Motor neuron (in vitro differentiated cells): ENCODE measurements at regions not wholly inside any gene's neighbourhood (a gene's known extent, or its start where the extent isn't known, plus 50 kb on each side); places are given as distances from the start of the nearest gene placed in this dataset.
"Not testable (repeated sequence)": the region's sequence is repeated elsewhere in the genome, so short reads cannot be mapped to it uniquely, and the experiment has no call there.

Experiments used
- ATAC-seq, 8 experiments: fragments of 200-7000 bp; cut with Tn5 transposase; replicated peaks in 6 of 8; 2 replicates each; pipeline ENCODE4 v1.8.0; 2021; ENCODE audit warnings: mild to moderate bottlenecking in 8 of 8, moderate library complexity in 8 of 8
- H3K27ac ChIP-seq, 2 donors: fragments of 250-450 bp; sonication (Bioruptor Pico); 2 replicates each; pipeline ENCODE4 v1.9.0; 2021; ENCODE audit warnings: antibody characterized with exemption in 2 of 2, mild to moderate bottlenecking in 2 of 2, moderate library complexity in 1 of 2
- H3K4me1 ChIP-seq, 2 donors: fragments of 250-450 bp; sonication (Bioruptor Pico); replicated peaks in 1 of 2; 2 replicates each; pipeline ENCODE4 v1.6.1; 2021; ENCODE audit warnings: antibody characterized with exemption in 2 of 2, mild to moderate bottlenecking in 2 of 2, moderate library complexity in 1 of 2
- H3K4me3 ChIP-seq, 5 donors: fragments of 250-450 bp; sonication (Bioruptor Pico); 2 replicates each; pipeline ENCODE4 v1.9.0; 2021; ENCODE audit warnings: antibody characterized with exemption in 5 of 5, mild to moderate bottlenecking in 5 of 5, moderate library complexity in 4 of 5
- WGBS, 10 experiments: fragments of 450-650 bp; shearing (Covaris generic); methylation state at CpG; one replicate each; pipeline ENCODE4 v1.0.0; 2022; 5-methylcytosine and 5-hydroxymethylcytosine counted together
- in situ Hi-C, 9 experiments: fragments of 400-800 bp; cut with MboI; loops; one replicate each; pipeline ENCODE4 v1.15.0; 2021; ENCODE audit warnings: low sequenced_read_pairs in 9 of 9, low pct_unique_long_range_greater_than_20kb in 2 of 9; ENCODE audit not compliant: unreplicated experiment in 9 of 9

DNA sequence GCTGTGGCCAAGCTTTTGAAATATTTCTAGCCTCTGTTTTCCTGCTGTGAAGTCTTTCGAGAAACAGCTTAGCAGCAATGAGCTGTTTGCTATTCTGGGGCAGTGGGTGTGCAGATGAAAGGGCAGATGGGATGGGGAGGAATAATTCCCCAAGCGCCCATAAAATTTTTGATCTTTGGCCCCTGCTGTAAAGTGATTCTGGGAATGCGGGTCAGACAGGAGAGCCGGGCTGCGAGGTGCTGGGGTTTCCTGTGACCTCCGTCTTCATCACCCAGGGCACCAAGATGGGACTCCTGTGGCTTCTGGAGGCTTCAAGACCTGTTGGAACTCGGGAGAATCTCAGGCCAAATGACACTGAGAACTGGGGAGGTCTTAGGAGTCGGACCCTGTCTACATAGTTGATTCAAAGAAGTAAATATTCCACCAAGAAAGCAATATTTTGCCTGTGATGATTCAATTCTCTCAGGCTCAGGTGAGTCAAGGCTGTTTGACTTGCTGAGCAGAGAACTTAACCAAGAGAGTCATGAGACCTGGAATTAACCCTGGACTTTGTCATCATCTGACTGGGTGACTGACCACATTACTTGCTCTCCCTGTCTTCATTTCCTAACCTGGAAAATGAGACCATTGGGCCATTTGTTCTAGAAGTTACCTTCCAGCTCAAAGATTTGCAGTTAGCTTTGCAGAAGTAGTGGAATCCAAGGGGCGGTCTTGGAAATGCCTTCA, 86.4 kb downstream of the POLR2M start:
- ATAC-seq = peak in 1 of 8 experiments; percentile 19
- in situ Hi-C loops = no loop called here
- Histone ChIP-seq H3K27ac (no peak overlapping the region), H3K4me1 (peaks cover 0 to 5% of the 10 kb centered on the region in 2 donors), H3K4me3 (no peak overlapping the region)
- 48 to 100% (median 76%) methylated on average over 1 to 8 of the region's 9 CpGs; no CpG with 5 or more reads in 2 of the 10 experiments for WGBS, 10 experiments

DNA sequence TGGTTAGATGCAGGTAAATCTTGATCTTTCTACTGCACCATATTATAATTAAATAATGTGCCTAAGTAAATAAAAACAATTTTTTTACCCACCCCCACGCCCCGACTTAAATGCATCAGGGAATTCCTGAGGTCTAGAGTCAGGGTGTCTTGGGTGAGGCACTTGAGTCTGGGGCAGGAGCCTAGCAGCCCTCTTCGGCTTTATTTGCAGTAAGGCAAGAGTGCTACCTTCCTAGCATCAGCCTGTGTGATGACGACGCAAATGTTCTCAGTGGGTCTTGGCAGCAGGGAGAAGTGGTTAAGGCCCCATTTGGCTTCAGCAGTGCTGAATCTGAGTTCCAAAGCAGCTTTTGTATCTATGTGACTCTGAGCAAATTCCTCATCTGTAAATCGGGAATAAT, 88.7 kb downstream of the POLR2M start:
- WGBS, 10 experiments = 62 to 100% (median 89%) methylated on average over 1 to 6 of the region's 6 CpGs; no CpG with 5 or more reads in 3 of the 10 experiments
- no peak for ATAC-seq
- Histone ChIP-seq H3K4me3 (no peak overlapping the region), H3K4me1 (peaks cover 0 to 5% of the 10 kb centered on the region in 2 donors), H3K27ac (no peak overlapping the region)
- in situ Hi-C loops = no loop called here

DNA sequence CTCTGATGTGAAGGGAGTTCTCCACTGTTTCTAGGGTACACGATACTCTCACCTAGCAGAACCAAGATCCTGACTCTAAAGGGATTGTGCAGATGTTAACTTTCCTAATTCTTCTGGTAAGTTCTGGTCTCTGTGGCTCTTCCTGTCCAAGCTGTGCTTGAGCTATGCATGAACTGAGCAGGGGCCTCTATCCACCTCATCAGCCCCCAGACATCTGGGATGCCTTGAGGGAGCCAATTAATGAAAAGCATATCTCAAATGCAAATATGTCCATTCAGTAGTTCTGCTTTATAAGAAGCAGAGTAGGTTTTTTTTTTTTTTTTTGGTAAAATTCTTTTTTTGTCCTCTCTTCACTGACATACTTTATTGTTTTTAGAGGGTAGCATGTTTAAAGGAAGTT, 89.6 kb downstream of the POLR2M start:
- Histone ChIP-seq H3K4me3 (no peak overlapping the region), H3K27ac (no peak overlapping the region), H3K4me1 (peaks cover 0 to 5% of the 10 kb centered on the region in 2 donors)
- in situ Hi-C loops = no loop called here
- peak in 1 of 8 experiments; percentile 20 for ATAC-seq
- 17 to 89% (median 73%) methylated on average over 1 of the region's 1 CpG; no CpG with 5 or more reads in 6 of the 10 experiments for WGBS, 10 experiments

DNA sequence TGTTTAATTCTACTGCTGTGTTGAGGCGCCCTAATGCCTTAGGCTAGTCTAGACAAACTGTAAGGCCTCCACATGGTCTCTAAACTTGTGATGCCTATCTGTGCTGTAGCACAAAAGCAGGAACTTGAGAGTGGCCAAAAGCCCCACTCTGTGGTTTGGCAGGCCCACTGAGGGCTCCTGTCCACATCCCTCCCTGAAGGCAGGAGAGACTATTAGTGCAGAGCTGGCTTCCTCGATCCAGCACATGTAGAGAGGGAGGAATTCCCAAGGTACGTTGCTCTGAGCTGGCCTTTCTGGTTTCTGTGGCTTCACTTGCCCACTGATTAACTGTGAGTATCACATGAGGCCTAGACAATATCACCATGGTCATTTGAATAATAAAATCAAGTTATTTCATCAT, 90.6 kb downstream of the POLR2M start:
- 37 to 100% (median 75%) methylated on average over 1 to 2 of the region's 3 CpGs; no CpG with 5 or more reads in 4 of the 10 experiments for WGBS, 10 experiments
- no peak for ATAC-seq
- in situ Hi-C loops = no loop called here
- Histone ChIP-seq H3K4me3 (no peak overlapping the region), H3K4me1 (peaks cover 0 to 5% of the 10 kb centered on the region in 2 donors), H3K27ac (no peak overlapping the region)

DNA sequence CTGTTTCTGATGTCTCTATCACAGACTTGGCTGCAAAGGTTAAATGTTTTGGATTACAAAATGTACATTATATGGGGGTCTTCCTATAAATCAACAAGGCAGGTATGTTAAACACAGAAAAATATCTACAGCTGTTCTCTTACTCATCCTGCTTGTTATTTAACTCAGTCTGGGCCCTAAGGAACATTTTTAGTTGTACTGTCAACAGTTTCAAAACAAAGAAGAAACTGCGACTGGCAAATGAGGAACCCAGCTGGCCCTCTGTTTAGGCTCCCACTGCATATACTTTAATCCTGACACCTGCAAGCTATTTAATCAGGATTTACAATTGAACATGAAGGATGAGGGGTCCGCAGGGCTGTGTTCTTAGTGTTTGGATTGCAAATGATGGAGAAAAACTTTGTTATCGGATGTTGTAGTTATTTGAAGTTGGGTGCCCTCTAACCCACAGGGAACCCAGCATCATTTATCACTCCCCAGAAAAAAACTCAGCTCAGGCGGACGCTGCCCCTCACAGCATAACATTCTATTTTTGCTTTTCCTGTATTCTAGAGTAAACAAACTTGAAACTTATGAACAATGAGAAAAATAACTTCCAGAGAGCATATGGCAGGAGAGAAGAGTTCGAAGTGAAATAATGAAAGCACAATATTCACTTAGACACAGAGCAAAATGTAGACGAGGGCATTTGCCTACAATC, 91.2 kb downstream of the POLR2M start:
- no peak overlapping the region for H3K4me3 ChIP-seq
- 27 to 82% (median 54%) methylated on average over 2 to 7 of the region's 7 CpGs for WGBS, 10 experiments
- H3K27ac ChIP-seq = no peak overlapping the region
- no peak for ATAC-seq
- in situ Hi-C loops = no loop called here
- H3K4me1 ChIP-seq = no peaks in the 10 kb centered on the region

DNA sequence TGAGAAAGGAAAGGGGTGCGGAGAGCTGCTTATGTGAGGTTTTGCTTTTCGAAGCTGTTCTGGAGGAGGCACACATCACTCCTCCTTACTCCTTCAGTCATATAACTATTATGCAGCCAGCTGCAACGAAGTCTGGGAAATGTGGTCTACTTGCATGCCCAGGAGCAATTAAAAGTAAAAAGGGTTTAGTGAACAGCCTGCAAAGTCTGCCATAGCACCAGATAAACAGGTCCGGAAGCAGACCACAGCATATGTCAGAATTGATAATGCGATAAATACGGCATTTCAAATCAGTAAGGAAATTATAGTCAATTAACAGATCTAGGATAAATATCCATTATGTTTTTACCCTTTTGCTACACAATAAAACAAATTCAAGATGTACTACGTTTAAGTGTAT, 99.5 kb downstream of the POLR2M start:
- in situ Hi-C loops = no loop called here
- Histone ChIP-seq H3K27ac (no peak overlapping the region), H3K4me1 (no peaks in the 10 kb centered on the region), H3K4me3 (no peak overlapping the region)
- ATAC-seq = no peak
- 36 to 88% (median 71%) methylated on average over 1 to 7 of the region's 7 CpGs for WGBS, 10 experiments

DNA sequence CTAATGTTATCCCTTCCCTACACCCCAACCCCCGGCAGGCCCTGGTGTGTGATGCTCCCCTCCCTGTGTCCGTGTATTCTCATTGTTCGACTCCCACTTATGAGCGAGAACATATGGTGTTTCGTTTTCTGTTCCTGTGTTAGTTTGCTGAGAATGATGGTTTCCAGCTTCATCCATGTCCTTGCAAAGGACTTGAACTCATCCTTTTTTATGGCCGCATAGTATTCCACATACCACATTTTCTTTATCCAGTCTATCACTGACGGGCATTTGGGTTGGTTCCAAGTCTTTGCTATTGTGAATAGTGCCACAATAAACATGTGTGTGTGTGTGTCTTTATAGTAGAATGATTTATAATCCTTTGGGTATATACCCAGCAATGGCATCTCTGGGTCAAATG, 102.8 kb downstream of the POLR2M start:
- H3K4me3 ChIP-seq, ATAC-seq, H3K27ac ChIP-seq, H3K4me1 ChIP-seq, in situ Hi-C loops: not testable (repeated sequence)
- WGBS, 10 experiments = 50 to 97% (median 90%) methylated on average over 1 to 7 of the region's 7 CpGs; no CpG with 5 or more reads in 3 of the 10 experiments

DNA sequence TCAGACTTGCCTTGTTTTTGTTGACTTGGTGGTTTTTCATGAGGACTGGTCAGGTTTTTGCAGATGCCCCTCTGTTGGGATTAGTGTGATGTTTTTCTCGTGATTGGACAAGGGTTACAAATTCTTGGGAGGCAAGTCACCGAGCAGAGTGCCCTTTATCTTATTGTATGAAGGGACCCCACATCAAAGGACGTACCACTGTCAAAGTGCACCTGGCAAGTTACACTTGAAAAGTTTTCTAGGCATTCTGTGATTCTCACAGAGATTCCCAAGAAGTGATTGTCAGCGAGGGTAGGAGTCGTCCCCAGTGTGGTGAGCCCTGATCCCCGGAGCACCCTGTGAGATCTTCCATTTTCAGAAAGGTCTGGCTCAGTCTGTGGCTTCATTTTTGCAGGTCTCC, 110.1 kb downstream of the POLR2M start:
- 53 to 78% (median 60%) methylated on average over 1 to 5 of the region's 6 CpGs; no CpG with 5 or more reads in 3 of the 10 experiments for WGBS, 10 experiments
- Histone ChIP-seq H3K4me1 (no peaks in the 10 kb centered on the region), H3K4me3 (no peak overlapping the region), H3K27ac (no peak overlapping the region)
- ATAC-seq = no peak
- in situ Hi-C loops = no loop called here

DNA sequence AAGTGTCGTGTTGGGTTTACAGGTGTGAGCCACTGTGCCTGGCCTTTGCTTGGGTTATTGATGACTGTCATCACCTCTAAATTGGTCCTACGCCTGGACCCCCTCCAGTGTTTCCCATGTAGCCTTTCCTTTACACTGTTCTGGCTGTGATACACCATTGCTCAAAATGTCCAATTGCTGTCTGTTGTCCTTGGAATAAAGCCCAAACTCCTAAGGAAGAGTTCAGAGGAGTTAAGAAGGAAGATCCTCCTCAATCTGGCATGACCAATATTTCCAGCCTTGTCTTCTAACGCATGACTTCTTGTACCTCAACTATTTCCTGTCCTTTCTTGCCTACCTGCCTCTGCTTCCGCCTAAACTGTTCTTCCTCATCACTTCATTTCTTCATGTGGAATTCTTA, 113.1 kb downstream of the POLR2M start:
- WGBS, 10 experiments = 29 to 100% (median 84%) methylated on average over 1 to 4 of the region's 4 CpGs; no CpG with 5 or more reads in 2 of the 10 experiments
- in situ Hi-C loops = no loop called here
- no peak for ATAC-seq
- H3K4me1 ChIP-seq = no peaks in the 10 kb centered on the region
- H3K4me3 ChIP-seq = no peak overlapping the region
- H3K27ac ChIP-seq = no peak overlapping the region

DNA sequence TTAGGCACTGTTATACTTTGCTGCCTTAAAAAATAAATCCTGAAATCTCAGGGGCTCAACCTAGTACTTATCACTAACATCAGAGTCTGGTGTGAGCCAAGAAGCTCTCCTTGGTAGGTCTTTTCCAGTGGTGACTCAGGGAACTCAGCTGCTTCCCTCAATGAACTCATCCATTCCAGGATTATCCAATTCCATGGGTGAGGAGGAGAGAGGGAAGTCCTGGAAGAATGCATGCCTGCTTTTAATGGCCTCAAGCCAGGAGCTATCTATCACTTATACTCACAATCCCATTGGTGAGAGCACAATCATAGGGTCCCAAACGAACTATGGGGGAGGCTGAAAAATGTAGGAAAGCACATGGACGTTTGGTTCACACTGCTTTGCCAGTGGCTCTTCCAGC, 113.6 kb downstream of the POLR2M start:
- in situ Hi-C loops = no loop called here
- 0 to 80% (median 38%) methylated on average over 1 to 2 of the region's 2 CpGs; no CpG with 5 or more reads in 6 of the 10 experiments for WGBS, 10 experiments
- ATAC-seq = no peak

DNA sequence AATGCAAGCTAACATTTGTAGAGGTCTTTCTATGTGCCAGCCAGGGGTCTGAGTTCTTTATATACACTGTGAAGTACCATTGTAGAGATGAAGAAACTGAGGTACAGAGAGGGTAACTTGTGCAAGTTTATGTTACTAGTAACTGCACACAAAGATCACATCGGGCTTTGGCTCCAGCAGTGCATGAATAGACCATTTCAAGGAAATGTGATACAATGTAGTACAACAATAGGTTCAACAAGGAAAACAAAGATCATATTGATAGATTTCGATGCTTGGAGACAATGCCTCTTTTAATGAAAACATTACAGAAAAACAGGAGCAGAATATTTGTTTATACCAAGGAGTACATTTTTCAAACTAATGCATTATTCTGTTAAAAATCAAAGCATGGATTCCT, 115.3 kb downstream of the POLR2M start:
- in situ Hi-C loops = no loop called here
- 14 to 96% (median 73%) methylated on average over 1 to 2 of the region's 2 CpGs; no CpG with 5 or more reads in 1 of the 10 experiments for WGBS, 10 experiments
- Histone ChIP-seq H3K4me1 (no peaks in the 10 kb centered on the region), H3K4me3 (no peak overlapping the region), H3K27ac (no peak overlapping the region)
- ATAC-seq = no peak

More for the DNA sequence above, 113.6 kb downstream of the POLR2M start:
- Histone ChIP-seq H3K27ac (no peak overlapping the region), H3K4me3 (no peak overlapping the region), H3K4me1 (no peaks in the 10 kb centered on the region)

DNA sequence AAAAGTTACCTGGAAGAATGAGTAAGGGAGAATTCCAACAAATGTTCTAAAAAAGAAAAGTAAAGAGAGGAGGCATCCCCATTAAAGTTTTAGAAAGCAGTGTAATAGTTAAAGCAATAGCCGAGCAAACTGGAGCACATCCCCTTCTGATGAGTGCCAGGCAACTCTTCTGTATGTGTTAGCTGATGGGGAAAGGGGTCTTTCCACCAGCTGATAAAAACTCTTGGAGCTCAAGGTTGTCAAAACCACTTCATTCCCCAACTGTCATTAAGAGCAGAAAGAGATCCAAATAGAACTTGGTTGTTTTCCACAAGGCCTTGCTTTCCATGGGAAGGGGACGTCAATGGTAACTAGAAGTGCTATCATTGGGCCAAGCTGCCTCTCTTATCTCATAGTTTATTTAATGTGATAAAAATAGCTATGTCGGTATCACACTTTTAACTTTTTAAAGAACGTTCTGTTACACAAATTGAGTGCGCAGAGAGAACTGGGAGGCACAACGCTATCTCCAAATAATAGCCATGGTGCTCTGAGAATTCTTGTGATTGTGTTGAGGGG, 116.9 kb downstream of the POLR2M start:
- in situ Hi-C loops = no loop called here
- no peak for ATAC-seq
- WGBS, 10 experiments = 33 to 100% (median 76%) methylated on average over 1 to 6 of the region's 6 CpGs; no CpG with 5 or more reads in 3 of the 10 experiments
- Histone ChIP-seq H3K4me3 (no peak overlapping the region), H3K27ac (no peak overlapping the region), H3K4me1 (no peaks in the 10 kb centered on the region)

DNA sequence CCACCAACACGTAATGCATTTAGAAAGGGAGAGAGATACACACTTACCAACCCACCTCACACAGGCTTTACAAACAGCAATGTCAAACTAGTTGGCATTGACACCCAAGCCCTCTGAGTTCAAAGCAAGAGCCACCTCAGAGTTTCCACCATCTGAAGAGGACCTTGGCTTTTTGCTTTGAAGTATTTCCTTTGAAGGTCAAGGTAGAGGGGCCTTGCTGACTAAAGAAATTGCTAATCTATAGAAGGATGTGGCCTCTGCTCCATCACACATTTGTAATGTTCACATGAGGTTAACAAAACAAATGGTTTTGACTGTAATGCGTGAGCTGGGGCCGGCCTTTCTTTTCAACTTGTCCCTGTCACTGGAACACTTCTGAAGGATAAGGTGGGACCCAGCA, 117.7 kb downstream of the POLR2M start:
- H3K27ac ChIP-seq = no peak overlapping the region
- no peak for ATAC-seq
- 45 to 100% (median 65%) methylated on average over 1 to 3 of the region's 3 CpGs; no CpG with 5 or more reads in 2 of the 10 experiments for WGBS, 10 experiments
- in situ Hi-C loops = no loop called here
- no peaks in the 10 kb centered on the region for H3K4me1 ChIP-seq
- H3K4me3 ChIP-seq = no peak overlapping the region
